Tibial artery (tissue), 4 donors: ENCODE measurements at regions not wholly inside any gene's neighbourhood (a gene's known extent, or its start where the extent isn't known, plus 50 kb on each side); places are given as distances from the start of the nearest gene placed in this dataset.

Experiments used
- DNase-seq, 2 donors: peaks; one replicate each; pipeline ENCODE4 v3.0.0-alpha.2; 2019
- H3K27ac ChIP-seq, 2 donors: fragments of 200-600 bp; sonication (generic) in 1 of 2; 1 replicate in 1 of 2; 2 replicates in 1 of 2; pipeline ENCODE4 v1.5.1; 2018 to 2019; ENCODE audit warnings: mild to moderate bottlenecking in 1 of 2
- H3K27me3 ChIP-seq, 2 donors: fragments of 200-600 bp; sonication (generic) in 1 of 2; one replicate each; pipeline versions ENCODE4 v1.5.1 to v1.6.0; 2016 to 2019
- H3K36me3 ChIP-seq, 3 donors: fragments of 200-600 bp; sonication (generic) in 2 of 3; one replicate each; pipeline ENCODE4 v1.5.1; 2016 to 2019; ENCODE audit warnings: mild to moderate bottlenecking in 2 of 3
- H3K4me1 ChIP-seq, 4 donors: fragments of 200-600 bp; sonication (generic) in 2 of 4; 1 replicate in 3 of 4; 2 replicates in 1 of 4; pipeline ENCODE4 v1.5.1; 2016 to 2019
- H3K4me3 ChIP-seq, 2 donors: fragments of 200-600 bp; sonication (generic) in 1 of 2; 1 replicate in 1 of 2; 2 replicates in 1 of 2; pipeline ENCODE4 v1.5.1; 2018 to 2019; ENCODE audit warnings: mild to moderate bottlenecking in 2 of 2
- H3K9me3 ChIP-seq, 3 donors: fragments of 200-600 bp; sonication (generic) in 1 of 3; one replicate each; pipeline ENCODE4 v1.5.1; 2016 to 2019
- CTCF ChIP-seq, 2 experiments: fragments of 200-600 bp in 1 of 2; fragments of 450-650 bp in 1 of 2; IDR thresholded peaks; one replicate each; pipeline ENCODE4 v1.5.1; 2017 to 2019; ENCODE audit warnings: antibody characterized with exemption in 2 of 2, mild to moderate bottlenecking in 1 of 2, moderate library complexity in 1 of 2
- intact Hi-C: fragments of 100-400 bp; cut with DNase I; formaldehyde crosslinking; loops from one replicate; pipeline ENCODE4 v1.15.0; 2023; ENCODE audit warnings: low total_unique reads

- H3K27me3 ChIP-seq = no peaks in the 10 kb centered on the region
- H3K36me3 ChIP-seq = no peaks in the 10 kb centered on the region
- no peak for DNase-seq
- intact Hi-C loops = no loop called here
- H3K9me3 ChIP-seq = no peaks in the 10 kb centered on the region
- no peaks in the 10 kb centered on the region for H3K4me1 ChIP-seq
- TF ChIP-seq CTCF (IDR thresholded peaks at IDR 0.05) = no peak
- H3K4me3 ChIP-seq = no peak overlapping the region
- no peak overlapping the region for H3K27ac ChIP-seq
Measured at GRCh38 chr5:98570661-98571191, 202.7 kb upstream of the RGMB start.

GRCh38 chr5:98573834-98574320, 199.6 kb upstream of the RGMB start:
- Histone ChIP-seq H3K4me1 (no peaks in the 10 kb centered on the region), H3K4me3 (no peak overlapping the region), H3K9me3 (no peaks in the 10 kb centered on the region), H3K36me3 (no peaks in the 10 kb centered on the region), H3K27me3 (no peaks in the 10 kb centered on the region), H3K27ac (no peak overlapping the region)
- intact Hi-C loops = no loop called here
- no peak for DNase-seq
- TF ChIP-seq CTCF (IDR thresholded peaks at IDR 0.05) = no peak

- DNase-seq = no peak
- Histone ChIP-seq H3K9me3 (no peaks in the 10 kb centered on the region), H3K4me3 (no peak overlapping the region), H3K4me1 (no peaks in the 10 kb centered on the region), H3K27ac (no peak overlapping the region), H3K36me3 (no peaks in the 10 kb centered on the region), H3K27me3 (no peaks in the 10 kb centered on the region)
- no peak for TF ChIP-seq CTCF (IDR thresholded peaks at IDR 0.05)
- intact Hi-C loops = no loop called here
Measured at GRCh38 chr5:98576275-98576674, 197.2 kb upstream of the RGMB start.

GRCh38 chr5:98578438-98578837, 195.0 kb upstream of the RGMB start:
- intact Hi-C loops = no loop called here
- Histone ChIP-seq H3K27me3 (no peaks in the 10 kb centered on the region), H3K4me3 (no peak overlapping the region), H3K27ac (no peak overlapping the region), H3K9me3 (no peaks in the 10 kb centered on the region), H3K4me1 (no peaks in the 10 kb centered on the region), H3K36me3 (no peaks in the 10 kb centered on the region)
- TF ChIP-seq CTCF (IDR thresholded peaks at IDR 0.05) = no peak
- no peak for DNase-seq

GRCh38 chr5:98581112-98581997, 192.1 kb upstream of the RGMB start:
- Histone ChIP-seq H3K9me3 (no peaks in the 10 kb centered on the region), H3K4me1 (no peaks in the 10 kb centered on the region), H3K4me3 (no peak overlapping the region), H3K27me3 (no peaks in the 10 kb centered on the region), H3K36me3 (no peaks in the 10 kb centered on the region), H3K27ac (no peak overlapping the region)
- TF ChIP-seq CTCF (IDR thresholded peaks at IDR 0.05) = no peak
- DNase-seq = no peak
- intact Hi-C loops = no loop called here
